ENCODE measurements at regions not wholly inside any gene's neighbourhood (a gene's known extent, or its start where the extent isn't known, plus 50 kb on each side); places are given as distances from the start of the nearest gene placed in this dataset.

- Histone ChIP-seq H3K36me3 (replicated peaks in 1 of 2; ENCODE audit: control extremely low read depth in 1 of 2, control insufficient read depth in 1 of 2, extremely low read depth in 1 of 2, insufficient read depth in 2 of 2, low read length in 1 of 2) (no peaks in the 10 kb centered on the region), H4K20me1 (ENCODE audit: control insufficient read depth, insufficient read depth, low read length, poor library complexity, severe bottlenecking) (no peaks in the 10 kb centered on the region), H3K4me1 (ENCODE audit: control insufficient read depth in 2 of 2, insufficient read depth in 2 of 2, low read length in 2 of 2) (no peaks in the 10 kb centered on the region), H3K9ac (ENCODE audit: low read length) (no peak overlapping the region), H3K9me3 (ENCODE audit: control extremely low read depth in 1 of 3, control insufficient read depth in 2 of 3, insufficient read depth in 1 of 3, low read length in 2 of 3) (no peaks in the 10 kb centered on the region), H3K4me2 (replicated peaks; ENCODE audit: low read depth, low read length, poor library complexity, severe bottlenecking) (no peak overlapping the region), H3K27ac (ENCODE audit: low read length in 2 of 2) (no peak overlapping the region), H3K27me3 (replicated peaks in 1 of 4; ENCODE audit: control extremely low read depth in 1 of 4, control insufficient read depth in 3 of 4, insufficient read depth in 4 of 4, low read length in 3 of 4) (no peaks in the 10 kb centered on the region), H3K4me3 (ENCODE audit: control extremely low read depth in 1 of 5, extremely low read depth in 1 of 5, insufficient read depth in 1 of 5, low read depth in 2 of 5, low read length in 4 of 5) (no peak overlapping the region), H2AFZ (ENCODE audit: insufficient read depth, low read depth, low read length, poor library complexity, severe bottlenecking) (no peak overlapping the region), H3K79me2 (ENCODE audit: control insufficient read depth, insufficient read depth, low read length) (no peaks in the 10 kb centered on the region)
- no peak for DNase-seq
- H3K27ac Mint-ChIP-seq = no peak overlapping the region
- peaks cover 8% of the 10 kb centered on the region for H3K27me3 Mint-ChIP-seq
- ATAC-seq (ENCODE audit: low read depth) = no peak
- WGBS (ENCODE audit: insufficient coverage) = 100% methylated on average over 2 of the region's 4 CpGs
- intact Hi-C loops (cut with micrococcal nuclease) = no loop called here
- POLR2A ChIA-PET = no interaction called here
- no peaks in the 10 kb centered on the region for H3K4me1 Mint-ChIP-seq
- no peak overlapping the region for H3K4me3 Mint-ChIP-seq
- CTCF ChIA-PET = no interaction called here
- no peaks in the 10 kb centered on the region for H3K9me3 Mint-ChIP-seq (ENCODE audit: insufficient read depth)
- no peak for TF ChIP-seq CTCF (IDR thresholded peaks at IDR 0.05)
- no peak for TF ChIP-seq EZH2 (IDR thresholded peaks at IDR 0.05; ENCODE audit: borderline replicate concordance, insufficient read depth, low read depth, low read length, poor library complexity, severe bottlenecking)
These were observed 92.0 kb upstream of the NMNAT3 start for GRCh38 chr3:139769796-139770195.

- WGBS (ENCODE audit: insufficient coverage) = 67% methylated on average over 1 of the region's 3 CpGs
- Histone ChIP-seq H3K27ac (ENCODE audit: low read length in 2 of 2) (no peak overlapping the region), H3K79me2 (ENCODE audit: control insufficient read depth, insufficient read depth, low read length) (no peaks in the 10 kb centered on the region), H2AFZ (ENCODE audit: insufficient read depth, low read depth, low read length, poor library complexity, severe bottlenecking) (no peak overlapping the region), H3K9ac (ENCODE audit: low read length) (no peak overlapping the region), H3K36me3 (replicated peaks in 1 of 2; ENCODE audit: control extremely low read depth in 1 of 2, control insufficient read depth in 1 of 2, extremely low read depth in 1 of 2, insufficient read depth in 2 of 2, low read length in 1 of 2) (no peaks in the 10 kb centered on the region), H4K20me1 (ENCODE audit: control insufficient read depth, insufficient read depth, low read length, poor library complexity, severe bottlenecking) (no peaks in the 10 kb centered on the region), H3K4me3 (ENCODE audit: control extremely low read depth in 1 of 5, extremely low read depth in 1 of 5, insufficient read depth in 1 of 5, low read depth in 2 of 5, low read length in 4 of 5) (no peak overlapping the region), H3K4me2 (replicated peaks; ENCODE audit: low read depth, low read length, poor library complexity, severe bottlenecking) (no peak overlapping the region), H3K9me3 (ENCODE audit: control extremely low read depth in 1 of 3, control insufficient read depth in 2 of 3, insufficient read depth in 1 of 3, low read length in 2 of 3) (peaks cover 0 to 4% (median 0%) of the 10 kb centered on the region in 3 donors), H3K4me1 (ENCODE audit: control insufficient read depth in 2 of 2, insufficient read depth in 2 of 2, low read length in 2 of 2) (no peaks in the 10 kb centered on the region), H3K27me3 (replicated peaks in 1 of 4; ENCODE audit: control extremely low read depth in 1 of 4, control insufficient read depth in 3 of 4, insufficient read depth in 4 of 4, low read length in 3 of 4) (no peaks in the 10 kb centered on the region)
- Mint-ChIP-seq H3K27me3 (no peaks in the 10 kb centered on the region), H3K4me3 (no peak overlapping the region), H3K4me1 (no peaks in the 10 kb centered on the region), H3K9me3 (ENCODE audit: insufficient read depth) (no peaks in the 10 kb centered on the region), H3K27ac (no peak overlapping the region)
- POLR2A ChIA-PET = no interaction called here
- CTCF ChIA-PET = no interaction called here
- ATAC-seq (ENCODE audit: low read depth) = no peak
- intact Hi-C loops (cut with micrococcal nuclease) = no loop called here
- no peak for DNase-seq
- TF ChIP-seq CTCF (IDR thresholded peaks at IDR 0.05) (no peak), EZH2 (IDR thresholded peaks at IDR 0.05; ENCODE audit: borderline replicate concordance, insufficient read depth, low read depth, low read length, poor library complexity, severe bottlenecking) (no peak)
These were observed 87.2 kb upstream of the NMNAT3 start for GRCh38 chr3:139764936-139765335.
